Choroid plexus epithelial cell (primary cell): ENCODE measurements at regions not wholly inside any gene's neighbourhood (a gene's known extent, or its start where the extent isn't known, plus 50 kb on each side); places are given as distances from the start of the nearest gene placed in this dataset.

Experiments
- DNase-seq: peaks from one replicate; pipeline ENCODE4 v3.0.0-alpha.2; 2010; ENCODE audit warnings: low read depth
- H3K4me3 ChIP-seq: 2 replicates; pipeline ENCODE4 v1.5.1; 2011; ENCODE audit warnings: low read depth, mild to moderate bottlenecking, control low read depth, low read length, moderate library complexity
- CTCF ChIP-seq: conservative IDR thresholded peaks from 2 replicates; pipeline ENCODE4 v1.5.1; 2011; ENCODE audit warnings: low read depth, mild to moderate bottlenecking, control low read depth, inconsistent platforms, low read length, moderate library complexity

DNA sequence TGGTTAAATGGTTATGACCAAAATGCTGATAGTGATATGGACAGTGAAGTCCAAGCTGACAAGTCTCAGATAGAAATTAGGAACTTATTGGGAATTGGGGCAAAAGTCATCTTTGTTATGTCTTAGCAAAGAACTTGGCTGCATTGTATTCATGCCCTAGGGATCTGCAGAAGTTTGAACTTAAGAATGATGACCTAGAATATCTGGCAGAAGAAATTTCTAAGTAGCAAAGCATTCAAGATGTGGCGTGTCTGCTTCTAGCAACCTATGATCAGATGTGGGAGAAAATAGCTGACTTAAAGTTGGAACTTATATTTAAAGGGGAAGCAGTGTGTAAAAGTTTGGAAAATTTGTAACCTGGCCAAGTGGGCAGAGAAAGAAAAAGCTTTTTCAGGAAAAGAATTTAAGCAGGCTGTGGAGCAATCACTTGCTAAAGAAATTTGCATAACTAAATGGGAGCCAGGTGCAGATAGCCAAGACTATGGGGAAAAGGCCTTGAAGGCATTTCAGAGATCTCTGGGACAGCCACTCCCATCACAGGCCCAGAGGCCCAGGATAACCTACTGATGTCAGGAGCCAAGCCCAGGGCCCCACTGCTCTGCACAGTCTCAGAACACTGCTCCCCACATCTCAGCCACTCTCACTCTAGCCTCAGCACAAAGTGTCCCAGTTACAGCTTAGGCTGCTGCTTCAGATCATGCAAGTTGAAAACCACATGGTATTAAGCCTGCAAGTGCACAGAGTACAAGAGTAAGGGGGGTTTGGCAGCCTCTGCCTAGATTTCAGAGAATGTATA is 147.8 kb upstream of the TGFBR2 start:
- no peak for TF ChIP-seq CTCF
- no peak for DNase-seq
- no peak overlapping the region for H3K4me3 ChIP-seq

DNA sequence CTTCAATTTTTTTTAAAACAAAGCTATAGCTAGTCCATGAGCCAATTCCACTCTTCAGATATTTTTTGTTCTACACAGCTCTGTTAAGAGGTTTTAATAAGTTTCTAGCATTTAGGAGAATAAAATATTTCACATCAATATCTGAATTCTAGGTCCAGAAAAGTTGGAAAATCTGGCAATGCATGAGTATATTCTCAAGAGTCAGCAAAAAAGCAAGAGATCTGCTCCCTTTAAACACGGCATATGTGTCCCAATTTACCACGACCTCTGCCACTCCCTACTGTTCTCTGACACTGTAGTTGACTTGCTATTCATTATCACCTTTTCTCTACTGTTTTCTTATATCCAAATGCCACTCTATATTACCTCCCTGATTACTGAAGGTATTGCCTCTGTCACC is 145.1 kb upstream of the TGFBR2 start:
- no peak overlapping the region for H3K4me3 ChIP-seq
- DNase-seq = no peak
- TF ChIP-seq CTCF = no peak

- TF ChIP-seq CTCF = no peak
- no peak for DNase-seq
- no peak overlapping the region for H3K4me3 ChIP-seq
Observed at GRCh38 chr3:30462721-30463470, 143.5 kb upstream of the TGFBR2 start.

DNA sequence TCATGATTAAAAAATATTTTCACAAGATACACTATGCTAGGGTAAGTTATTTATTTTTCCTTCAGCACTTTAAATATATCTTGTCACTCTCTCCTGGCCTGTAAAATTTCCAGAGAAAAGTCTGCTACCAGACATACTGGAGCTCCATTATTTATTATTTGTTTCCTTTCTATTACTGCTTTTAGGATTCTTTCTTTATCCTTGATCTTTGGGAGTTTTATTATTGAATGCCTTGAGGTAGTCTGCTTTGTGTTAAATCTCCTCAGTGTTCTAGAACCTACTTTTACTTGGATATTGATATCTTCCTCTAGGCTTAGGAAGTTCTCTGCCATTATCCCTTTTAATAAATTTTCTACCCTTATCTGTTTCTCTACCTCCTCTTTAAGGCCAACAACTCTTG is 142.0 kb upstream of the TGFBR2 start:
- TF ChIP-seq CTCF = no peak
- H3K4me3 ChIP-seq = no peak overlapping the region
- no peak for DNase-seq

GRCh38 chr3:30465454-30465853 is 140.9 kb upstream of the TGFBR2 start:
- TF ChIP-seq CTCF = no peak
- no peak for DNase-seq
- H3K4me3 ChIP-seq = no peak overlapping the region

- no peak overlapping the region for H3K4me3 ChIP-seq
- TF ChIP-seq CTCF = no peak
- peak; percentile 43 for DNase-seq
Observed at GRCh38 chr3:30467596-30468238, 138.7 kb upstream of the TGFBR2 start.
